ENCODE measurements at regions not wholly inside any gene's neighbourhood (a gene's known extent, or its start where the extent isn't known, plus 50 kb on each side); places are given as distances from the start of the nearest gene placed in this dataset.

GRCh38 chr17:33398386-33398785 is 105.3 kb upstream of the ASIC2 start:
- Mint-ChIP-seq H3K27me3 (ENCODE audit: low read depth in 3 of 3) (peaks cover 0 to 5% (median 2%) of the 10 kb centered on the region in 3 donors), H3K36me3 (no peaks in the 10 kb centered on the region), H3K27ac (no peak overlapping the region), H3K9me3 (peaks cover 0 to 13% (median 4%) of the 10 kb centered on the region in 7 donors), H3K4me1 (no peaks in the 10 kb centered on the region), H3K4me3 (no peak overlapping the region)
- intact Hi-C loops (cut with micrococcal nuclease), result no loop called here
- Histone ChIP-seq H3K9ac (ENCODE audit: insufficient read depth, low read length, poor library complexity, severe bottlenecking) (no peak overlapping the region), H3K27ac (ENCODE audit: low read depth in 1 of 2, low read length in 2 of 2) (no peak overlapping the region), H3K4me2 (replicated peaks; ENCODE audit: extremely low read depth, low read length, poor library complexity, severe bottlenecking) (no peak overlapping the region), H3K4me1 (ENCODE audit: control insufficient read depth in 1 of 2, insufficient read depth in 2 of 2, low read length in 2 of 2) (no peaks in the 10 kb centered on the region), H3K79me2 (ENCODE audit: insufficient read depth, low read length) (no peaks in the 10 kb centered on the region), H3K4me3 (replicated peaks in 1 of 3; ENCODE audit: low read depth in 2 of 3, low read length in 3 of 3) (no peak overlapping the region), H2AFZ (ENCODE audit: insufficient read depth, low read depth, low read length, poor library complexity, severe bottlenecking) (no peak overlapping the region), H3K36me3 (replicated peaks in 1 of 2; ENCODE audit: control insufficient read depth in 1 of 2, insufficient read depth in 2 of 2, low read length in 2 of 2) (no peaks in the 10 kb centered on the region), H3K9me3 (replicated peaks in 1 of 2; ENCODE audit: control insufficient read depth in 1 of 2, insufficient read depth in 1 of 2, low read length in 2 of 2) (peaks cover 0 to 5% of the 10 kb centered on the region in 2 donors), H3K27me3 (ENCODE audit: control insufficient read depth in 2 of 2, insufficient read depth in 2 of 2, low read length in 2 of 2) (no peaks in the 10 kb centered on the region), H4K20me1 (ENCODE audit: insufficient read depth, low read length) (no peaks in the 10 kb centered on the region)
- TF ChIP-seq CTCF (IDR thresholded peaks at IDR 0.05), result no peak
- WGBS (ENCODE audit: insufficient coverage), result 100% methylated on average over 1 of the region's 1 CpG
- DNase-seq, result no peak

- Histone ChIP-seq H3K27ac (ENCODE audit: low read depth in 1 of 2, low read length in 2 of 2) (no peak overlapping the region), H3K9ac (ENCODE audit: insufficient read depth, low read length, poor library complexity, severe bottlenecking) (no peak overlapping the region), H3K79me2 (ENCODE audit: insufficient read depth, low read length) (no peaks in the 10 kb centered on the region), H4K20me1 (ENCODE audit: insufficient read depth, low read length) (no peaks in the 10 kb centered on the region), H3K36me3 (replicated peaks in 1 of 2; ENCODE audit: control insufficient read depth in 1 of 2, insufficient read depth in 2 of 2, low read length in 2 of 2) (no peaks in the 10 kb centered on the region), H3K4me1 (ENCODE audit: control insufficient read depth in 1 of 2, insufficient read depth in 2 of 2, low read length in 2 of 2) (no peaks in the 10 kb centered on the region), H2AFZ (ENCODE audit: insufficient read depth, low read depth, low read length, poor library complexity, severe bottlenecking) (no peak overlapping the region), H3K4me2 (replicated peaks; ENCODE audit: extremely low read depth, low read length, poor library complexity, severe bottlenecking) (no peak overlapping the region), H3K9me3 (replicated peaks in 1 of 2; ENCODE audit: control insufficient read depth in 1 of 2, insufficient read depth in 1 of 2, low read length in 2 of 2) (peaks cover 0 to 5% of the 10 kb centered on the region in 2 donors), H3K27me3 (ENCODE audit: control insufficient read depth in 2 of 2, insufficient read depth in 2 of 2, low read length in 2 of 2) (no peaks in the 10 kb centered on the region), H3K4me3 (replicated peaks in 1 of 3; ENCODE audit: low read depth in 2 of 3, low read length in 3 of 3) (no peak overlapping the region)
- WGBS (ENCODE audit: insufficient coverage), result 100% methylated on average over 1 of the region's 2 CpGs
- DNase-seq, result no peak
- Mint-ChIP-seq H3K27ac (no peak overlapping the region), H3K36me3 (no peaks in the 10 kb centered on the region), H3K9me3 (peaks cover 0 to 11% (median 3%) of the 10 kb centered on the region in 7 donors), H3K4me3 (no peak overlapping the region), H3K4me1 (no peaks in the 10 kb centered on the region), H3K27me3 (ENCODE audit: low read depth in 3 of 3) (peaks cover 0 to 3% (median 2%) of the 10 kb centered on the region in 3 donors)
- intact Hi-C loops (cut with micrococcal nuclease), result no loop called here
- TF ChIP-seq CTCF (IDR thresholded peaks at IDR 0.05), result no peak
Observed at GRCh38 chr17:33401249-33401648, 108.2 kb upstream of the ASIC2 start.

Measured in CD14-positive monocyte (primary cell).